GM21723 (cell line): ENCODE measurements at regions not wholly inside any gene's neighbourhood (a gene's known extent, or its start where the extent isn't known, plus 50 kb on each side); places are given as distances from the start of the nearest gene placed in this dataset.

Experiments
- ATAC-seq: cut with Tn5 transposase; IDR thresholded peaks from one replicate; pipeline ENCODE4 v1.9.1; 2021; ENCODE audit warnings: mild to moderate bottlenecking, moderate library complexity; ENCODE audit not compliant: unreplicated experiment

DNA sequence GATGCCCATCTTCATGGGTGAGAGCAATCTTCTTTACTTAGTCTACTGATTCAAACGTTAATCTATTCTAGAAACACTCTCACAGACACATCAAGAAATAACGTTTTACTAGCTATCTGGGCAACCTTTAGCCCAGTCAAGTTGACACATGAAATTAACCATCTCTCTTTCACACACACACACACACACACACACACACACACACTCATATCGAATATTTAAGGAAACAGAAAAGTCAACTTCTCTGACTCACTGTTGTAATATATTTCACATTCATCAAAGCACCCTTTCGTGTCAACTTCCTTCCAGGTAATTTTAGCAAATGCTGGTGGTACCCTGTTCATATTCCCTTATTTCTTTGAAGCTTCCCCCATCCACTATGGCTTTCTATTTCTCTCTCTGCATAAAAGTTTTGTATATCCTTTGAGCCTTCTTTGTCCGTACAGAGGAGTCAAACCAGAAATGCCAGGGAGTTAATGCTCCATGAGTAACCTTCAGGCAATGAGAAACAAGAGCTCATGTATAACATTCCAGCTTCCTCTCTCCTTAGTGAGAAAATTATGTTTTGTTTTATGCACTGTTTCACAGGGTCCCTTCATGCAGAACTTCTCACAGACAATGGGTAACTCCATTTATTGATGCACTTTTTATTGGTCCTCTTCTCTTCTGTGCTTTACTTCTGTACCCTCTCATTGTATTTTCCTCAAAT lies 335.5 kb upstream of the CBLB start:
- no peak for ATAC-seq

DNA sequence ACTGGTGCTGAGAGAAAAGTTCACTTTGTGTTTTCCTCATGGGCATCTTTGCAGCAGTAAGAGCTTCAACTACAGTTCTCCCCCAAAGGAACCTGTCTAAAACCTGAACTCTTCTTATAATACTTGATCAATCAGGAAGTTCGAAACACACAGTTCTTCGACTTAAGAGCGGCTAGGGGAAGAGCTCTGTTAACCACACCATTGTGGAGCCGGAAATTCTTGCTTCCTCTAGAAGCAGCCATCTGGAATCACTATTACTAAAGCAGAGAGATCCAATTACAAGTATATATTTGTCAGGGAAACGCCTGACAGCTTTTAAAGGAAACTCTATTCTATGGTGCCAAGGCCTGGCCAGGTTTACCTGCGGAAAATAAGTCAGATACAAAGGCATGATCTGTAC lies 337.3 kb upstream of the CBLB start:
- ATAC-seq = peak; percentile 75

DNA sequence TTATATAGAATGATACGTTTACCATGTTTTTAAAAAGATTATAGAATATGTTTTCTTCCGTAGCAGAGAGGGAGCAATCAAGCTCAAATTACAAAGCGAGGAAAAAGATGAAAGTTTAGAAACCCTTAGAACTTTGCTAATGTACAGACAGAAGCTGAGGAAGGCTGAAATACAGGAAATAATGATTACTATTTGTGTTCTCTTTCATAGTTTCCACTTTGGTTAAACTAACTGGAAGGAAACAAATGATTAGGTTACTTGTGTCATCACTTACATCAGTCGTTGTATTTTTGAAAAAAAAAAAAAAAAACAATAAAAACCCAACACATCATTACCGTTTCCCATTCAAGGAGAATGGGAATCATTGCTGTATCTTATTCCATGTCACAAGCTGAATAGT lies 337.8 kb upstream of the CBLB start:
- no peak for ATAC-seq

DNA sequence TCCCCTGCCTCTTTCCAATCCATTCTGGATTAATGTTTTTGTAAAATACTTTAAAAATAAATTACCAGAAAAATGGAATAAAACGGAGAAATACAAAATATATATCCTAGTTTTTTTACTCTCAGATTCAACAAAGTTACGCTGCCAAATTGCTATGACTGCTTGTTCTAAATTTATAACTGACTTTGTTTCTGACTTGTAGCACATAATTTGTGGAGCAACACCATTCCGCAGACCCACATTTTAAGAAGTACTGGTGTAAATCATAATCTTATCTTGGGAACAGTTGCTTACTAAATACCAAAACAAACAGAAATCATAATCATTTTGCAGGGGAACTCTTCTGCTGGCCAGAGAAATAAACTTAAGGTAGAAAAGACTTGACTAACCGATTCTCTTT lies 339.4 kb upstream of the CBLB start:
- ATAC-seq = no peak

DNA sequence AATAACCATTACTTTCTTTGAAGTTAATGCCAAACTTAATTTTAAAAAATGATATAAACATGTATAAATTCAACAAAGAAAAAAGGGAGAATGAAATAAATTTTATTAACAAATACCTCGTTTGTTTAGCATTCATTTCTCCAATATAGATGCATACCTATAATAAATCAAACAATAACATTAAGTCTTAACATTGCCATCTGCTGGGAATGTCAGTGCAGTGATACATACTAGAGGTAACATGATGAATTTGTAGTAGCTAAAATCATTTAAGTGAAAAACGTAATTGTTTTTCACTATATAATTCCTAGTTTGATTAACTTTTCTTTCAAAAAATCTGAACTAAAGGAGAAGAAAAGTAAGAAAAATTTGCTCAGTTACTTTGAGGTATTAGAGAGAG lies 340.2 kb upstream of the CBLB start:
- ATAC-seq = no peak

DNA sequence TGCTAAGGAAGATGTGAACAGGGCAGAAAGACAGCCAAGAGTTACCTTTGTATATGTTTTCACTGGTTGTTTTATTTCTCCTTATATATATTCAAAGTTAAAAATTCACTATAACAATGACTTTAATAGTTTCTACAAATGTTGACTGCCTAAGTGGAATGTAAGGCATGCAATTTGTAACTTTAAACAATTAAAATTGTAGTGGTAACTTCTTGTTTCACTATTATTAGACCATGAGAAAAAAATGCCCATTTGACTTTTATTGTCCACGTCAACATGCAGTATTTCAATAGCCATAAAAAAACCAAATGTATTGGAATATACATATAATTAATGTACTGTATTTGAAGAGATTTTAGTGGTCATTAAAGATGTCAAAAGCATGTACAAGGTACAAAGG lies 340.7 kb upstream of the CBLB start:
- no peak for ATAC-seq

DNA sequence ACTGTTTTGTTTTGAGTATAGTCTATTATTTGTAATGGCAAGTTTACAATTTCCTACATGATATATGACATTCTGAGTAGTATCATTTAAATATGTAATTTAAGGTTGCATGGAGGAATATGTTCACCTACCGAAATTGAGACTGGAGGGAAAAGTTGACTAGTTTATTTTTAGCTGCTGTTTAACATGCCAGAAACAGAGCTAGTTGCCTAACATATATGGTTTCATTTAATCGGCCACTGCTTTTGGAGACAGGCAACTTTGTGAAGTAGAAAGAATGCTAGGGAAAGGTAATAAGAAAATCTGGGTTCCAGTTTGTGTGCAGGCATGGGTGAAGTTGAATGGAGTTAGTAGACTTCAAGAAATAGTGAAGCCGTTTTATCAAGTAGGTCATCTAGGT lies 342.1 kb upstream of the CBLB start:
- ATAC-seq = no peak

DNA sequence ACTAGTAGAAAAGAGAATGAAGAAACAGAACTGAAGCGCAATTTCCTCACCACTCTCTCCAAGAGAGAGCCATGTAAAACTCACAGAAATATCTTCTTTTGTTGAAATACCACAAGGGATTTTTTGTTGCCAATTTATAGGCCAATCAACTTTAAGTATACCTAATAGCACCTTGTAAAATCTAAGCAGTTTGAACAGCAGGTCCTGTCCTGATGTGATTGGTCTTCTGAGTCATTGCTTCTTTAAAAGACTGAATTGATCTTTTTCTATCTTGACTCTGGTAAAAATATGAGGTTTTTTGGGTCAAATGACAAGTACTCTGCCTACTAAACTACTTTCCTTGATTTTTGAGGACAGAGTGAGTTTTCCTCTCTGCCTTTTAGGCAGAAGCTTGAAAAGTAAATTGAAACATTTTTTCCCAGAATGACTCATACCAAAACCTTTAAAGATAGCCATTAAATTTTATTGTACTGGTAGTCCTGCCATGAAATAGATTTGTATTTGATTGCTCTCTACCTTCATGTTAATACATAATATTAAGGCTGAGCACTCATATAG lies 343.9 kb upstream of the CBLB start:
- no peak for ATAC-seq

DNA sequence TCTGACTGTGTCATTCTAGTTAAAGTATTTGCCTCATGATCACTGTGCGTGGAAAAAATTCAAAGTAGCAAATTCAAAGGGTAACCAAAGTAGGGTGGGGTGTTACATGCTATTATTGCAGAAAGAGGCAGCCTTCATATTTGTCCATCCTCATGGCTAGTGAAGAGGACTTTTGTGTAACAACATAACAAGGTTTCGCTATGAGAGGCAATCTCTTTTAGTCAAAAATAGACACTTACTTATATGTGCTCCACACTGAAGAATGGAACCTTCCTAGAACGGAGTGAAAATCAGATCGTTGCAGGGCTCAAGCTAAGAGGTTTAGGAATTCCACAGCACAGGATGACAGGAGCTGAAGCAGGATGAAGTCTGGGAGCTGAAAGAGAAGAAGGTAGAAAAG lies 345.1 kb upstream of the CBLB start:
- ATAC-seq = no peak

DNA sequence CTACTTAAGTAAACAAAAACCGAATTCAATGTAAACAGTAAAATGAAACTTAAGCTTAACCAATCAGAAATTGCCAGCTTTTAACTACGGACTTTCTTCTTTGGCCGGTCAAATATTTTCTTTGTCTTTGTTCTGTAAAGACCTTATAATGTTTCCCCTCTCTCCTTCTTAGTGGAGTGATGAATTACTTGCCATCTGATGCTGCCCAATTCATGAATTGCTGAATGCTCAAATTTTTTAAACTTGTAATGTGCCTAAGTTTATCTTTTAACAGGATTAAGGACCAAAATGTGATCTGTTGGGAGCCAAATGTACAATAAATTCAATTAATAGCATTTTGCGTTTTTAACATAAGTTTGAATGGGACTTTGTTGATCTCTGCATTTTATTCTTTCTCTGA lies 345.8 kb upstream of the CBLB start:
- no peak for ATAC-seq

DNA sequence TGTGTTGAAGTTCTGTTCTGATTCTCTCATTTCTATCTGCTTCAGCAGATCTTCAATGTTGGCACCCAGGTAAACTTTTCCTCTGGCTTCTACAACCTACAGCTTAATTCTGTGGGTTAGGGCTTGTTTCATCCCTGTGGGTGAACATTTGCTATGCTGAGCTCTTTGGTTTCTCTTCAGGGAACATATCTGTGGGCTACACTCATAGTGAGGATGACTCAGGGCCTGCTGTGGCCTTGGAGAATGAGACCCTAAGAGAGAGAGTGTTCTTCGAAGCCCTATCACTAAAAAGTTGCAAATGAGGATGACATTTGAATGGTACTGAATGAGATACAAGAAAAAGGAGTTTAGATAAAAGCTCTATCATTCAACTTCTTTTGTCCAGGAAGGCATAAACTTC lies 346.2 kb upstream of the CBLB start:
- no peak for ATAC-seq

DNA sequence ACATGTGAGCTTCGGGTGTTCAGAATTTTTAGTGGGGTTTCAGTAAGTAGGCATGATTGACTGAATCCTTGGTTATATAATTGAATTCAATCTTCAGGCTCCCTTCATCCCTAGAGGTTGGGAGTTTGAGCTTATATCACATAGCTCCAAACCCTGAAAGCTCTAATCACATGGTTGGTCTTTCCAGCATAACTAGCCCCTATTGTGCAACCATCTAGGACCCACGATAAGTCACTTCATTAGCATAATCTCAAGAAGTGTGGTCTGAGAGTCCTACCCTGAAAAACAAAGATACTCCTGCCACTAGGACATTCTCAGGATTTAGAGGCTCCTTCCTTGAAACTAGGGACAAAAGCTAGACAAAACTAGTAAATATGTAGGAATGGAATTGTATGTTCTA lies 348.9 kb upstream of the CBLB start:
- no peak for ATAC-seq

DNA sequence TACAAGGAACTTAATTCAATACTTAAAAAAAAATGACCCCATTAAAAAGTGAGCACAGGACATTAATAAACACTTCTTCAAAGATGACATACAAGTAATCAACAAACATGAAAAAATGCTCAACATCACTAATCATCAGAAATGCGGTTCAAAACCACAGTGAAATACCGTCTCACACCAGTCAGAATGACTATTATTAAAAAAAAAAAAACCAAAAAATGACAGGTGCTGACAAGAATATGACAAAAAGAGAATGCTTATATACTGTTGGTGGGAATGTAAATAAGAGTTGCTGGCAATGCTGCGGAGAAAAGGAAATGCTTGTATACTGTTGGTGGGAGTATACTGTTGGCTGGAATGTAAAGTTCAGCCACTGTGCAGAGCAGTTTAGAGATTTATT lies 358.3 kb upstream of the CBLB start:
- ATAC-seq = no peak

DNA sequence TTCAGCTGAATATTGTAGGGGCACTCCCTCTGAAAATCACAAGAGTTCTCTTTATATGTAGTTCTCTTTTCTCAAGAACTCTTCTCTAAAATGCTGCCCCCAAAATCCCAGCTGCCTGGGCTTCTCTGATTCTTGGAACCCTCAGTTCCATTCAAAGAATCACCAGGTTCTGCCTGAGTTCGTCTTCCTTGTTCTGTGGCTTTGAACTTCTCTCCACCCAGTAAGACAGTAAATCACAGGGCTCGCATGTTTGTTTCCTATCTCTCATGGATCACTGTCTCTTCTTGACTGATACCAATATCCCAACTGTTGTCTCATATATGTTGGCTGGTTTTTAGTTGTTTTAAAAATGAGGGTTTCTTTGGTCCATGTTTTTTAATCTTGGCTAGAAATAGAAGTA lies 359.5 kb upstream of the CBLB start:
- no peak for ATAC-seq

DNA sequence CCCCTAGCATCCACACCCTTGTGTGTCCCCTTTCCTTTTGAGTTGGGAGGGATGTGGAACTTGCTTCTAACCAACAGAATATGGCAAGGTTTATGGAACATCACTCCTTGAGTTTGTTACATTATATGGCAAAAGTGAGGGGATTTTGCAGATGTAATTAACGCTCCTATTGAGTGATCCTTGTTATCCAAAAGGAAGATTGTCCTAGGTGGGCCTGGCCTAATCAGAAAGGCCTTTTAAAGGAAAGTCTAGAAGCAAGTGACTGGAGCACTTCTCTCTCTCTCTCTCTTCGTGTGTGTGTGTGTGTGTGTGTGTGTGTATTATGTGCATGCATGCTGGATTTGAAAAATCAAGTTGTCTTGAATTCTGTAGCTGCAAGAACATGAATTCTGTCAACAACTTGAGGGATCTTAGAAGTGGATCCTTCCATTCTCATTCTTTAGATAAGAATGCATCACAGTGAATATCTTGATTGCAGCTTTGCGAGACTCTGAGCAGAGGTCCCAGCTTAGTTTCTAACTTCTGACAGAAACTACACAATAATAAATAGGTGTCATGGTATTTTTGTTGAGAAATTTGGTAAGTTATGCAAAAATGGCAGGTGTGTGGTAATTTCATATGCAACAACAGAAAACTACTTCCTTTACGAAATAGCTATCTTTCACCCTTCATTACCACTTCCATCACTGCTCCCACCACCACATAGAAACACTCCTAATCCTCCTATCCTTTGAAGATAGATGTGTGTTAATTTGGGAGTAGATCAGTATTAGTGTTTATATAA lies 360.9 kb upstream of the CBLB start:
- no peak for ATAC-seq

DNA sequence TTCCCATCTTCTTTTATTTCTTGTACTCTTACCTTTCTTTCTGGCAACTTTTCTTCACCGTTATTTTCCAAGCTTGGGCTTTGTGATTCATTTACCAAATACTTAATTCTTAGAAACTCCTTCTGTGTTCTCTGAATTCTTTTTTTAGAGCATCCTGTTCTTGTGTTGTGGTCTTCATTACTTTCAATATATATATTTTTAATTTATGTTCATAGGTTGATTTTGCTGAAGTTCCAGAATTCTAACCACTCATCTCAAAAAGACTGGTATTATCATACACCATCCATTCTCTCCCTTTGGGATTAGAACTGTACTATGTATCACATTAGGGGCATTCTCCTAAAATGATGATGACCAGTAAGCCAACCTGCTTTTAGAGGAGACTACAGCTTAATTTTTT lies 362.3 kb upstream of the CBLB start:
- no peak for ATAC-seq

DNA sequence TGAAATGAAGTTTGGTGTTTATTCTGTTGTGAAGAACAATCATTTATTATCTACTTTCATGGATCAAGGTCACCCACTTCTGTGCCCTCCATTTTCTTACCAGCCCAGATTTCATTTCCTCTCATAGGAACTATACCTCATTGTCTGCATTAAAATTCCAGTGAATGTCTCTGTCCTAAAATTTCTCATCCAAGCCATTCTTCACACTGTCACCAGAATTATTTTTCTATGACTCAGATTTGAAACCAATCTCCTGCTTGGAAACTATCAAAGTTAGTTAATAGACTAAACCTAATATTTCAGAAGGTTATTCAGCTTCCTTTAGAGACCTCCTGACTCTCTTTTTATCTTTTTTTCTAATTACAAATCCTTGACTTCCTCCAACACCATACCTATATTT lies 364.1 kb upstream of the CBLB start:
- no peak for ATAC-seq

DNA sequence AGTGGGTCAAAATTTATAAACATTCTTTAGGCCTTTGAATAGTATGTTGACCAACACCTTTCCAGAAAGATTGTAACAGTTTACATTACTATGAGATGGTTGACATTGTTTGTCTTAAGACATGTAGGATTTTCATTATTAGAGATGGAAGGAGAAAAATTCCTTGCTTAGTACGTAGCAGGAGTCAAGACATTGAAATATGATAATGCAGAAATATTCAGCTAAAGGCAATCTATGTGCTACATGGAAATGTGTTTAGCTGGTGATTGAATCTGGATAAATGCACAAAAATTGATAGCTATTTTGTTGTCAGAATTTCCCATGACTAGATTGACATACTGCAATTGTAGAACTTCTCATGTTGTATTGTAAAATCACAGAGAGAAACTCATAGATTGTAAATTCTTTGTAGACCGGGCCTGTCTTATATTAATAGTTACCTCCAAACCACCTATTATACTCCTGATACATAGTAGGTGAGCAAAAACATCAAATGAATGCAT lies 370.4 kb upstream of the CBLB start:
- ATAC-seq = no peak

DNA sequence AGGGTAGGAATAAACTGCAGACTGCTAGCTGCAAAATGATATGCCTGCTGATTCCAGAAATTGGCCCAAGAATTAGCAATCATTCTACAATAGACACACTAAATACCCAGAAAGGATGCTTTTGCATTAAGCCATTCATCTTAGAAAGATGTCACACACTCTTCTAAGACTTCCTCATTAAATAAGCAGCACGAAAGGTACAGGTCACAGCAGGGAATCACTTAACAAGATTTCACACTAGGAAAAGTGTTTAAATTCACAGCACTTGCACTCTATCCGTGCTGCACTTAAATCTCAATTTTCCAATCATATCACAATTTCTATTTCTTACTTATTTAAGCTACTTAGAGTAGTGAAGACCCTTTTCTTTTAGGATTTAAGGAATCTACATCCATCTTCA lies 372.8 kb upstream of the CBLB start:
- no peak for ATAC-seq

DNA sequence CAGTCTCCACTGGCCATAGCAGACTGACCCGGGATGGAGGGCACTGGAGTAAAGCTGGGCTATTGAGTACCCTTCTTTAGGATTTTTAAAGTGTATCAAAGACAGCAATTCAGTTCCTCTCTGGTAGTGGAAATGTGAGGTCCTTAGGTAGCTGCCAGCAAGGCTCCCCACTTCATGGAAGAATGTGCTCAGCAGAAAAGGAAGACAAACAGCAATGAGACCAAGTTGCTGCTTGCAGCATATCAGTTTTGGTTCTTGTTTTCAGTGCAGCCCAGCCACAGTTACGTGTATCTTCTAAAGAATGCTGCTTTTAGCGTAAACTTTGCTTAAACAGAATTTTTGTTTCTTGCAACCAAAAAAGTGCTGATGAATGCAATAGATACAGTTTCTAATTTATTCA lies 374.0 kb upstream of the CBLB start:
- peak; percentile 71 for ATAC-seq

DNA sequence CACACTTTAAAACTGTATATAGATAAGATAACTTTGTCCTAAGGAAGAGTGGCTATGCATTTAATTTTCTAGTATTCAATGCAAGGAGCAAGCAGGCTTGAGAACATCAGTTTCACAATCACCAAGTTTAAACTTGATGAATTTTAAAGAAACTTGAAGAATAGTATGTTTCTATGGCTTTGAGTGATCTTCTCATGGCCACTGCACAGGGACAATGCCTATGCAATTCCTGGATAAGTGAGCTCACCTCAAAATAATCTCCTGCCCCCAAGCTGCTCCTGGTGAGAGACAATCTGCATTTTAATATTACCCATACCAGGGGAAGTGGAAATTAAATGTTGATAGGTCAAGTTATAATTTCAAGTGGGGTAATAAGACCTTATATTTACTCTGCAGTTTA lies 376.6 kb upstream of the CBLB start:
- no peak for ATAC-seq
